HepG2 (cell line): ENCODE measurements at regions not wholly inside any gene's neighbourhood (a gene's known extent, or its start where the extent isn't known, plus 50 kb on each side); places are given as distances from the start of the nearest gene placed in this dataset.

Source experiments
- ATAC-seq: fragments of 200-7000 bp; cut with Tn5 transposase; 3 replicates; pipeline ENCODE4 v1.9.1; 2020; ENCODE audit warnings: mild to moderate bottlenecking, moderate library complexity
- BruUV-seq: library from RNA; stranded (reverse); fragments of 400-500 nt; replicated peaks from 2 replicates; lab custom pipeline; 2021; lab: Mats Ljungman, UMichigan
- CTCF ChIA-PET: fragments of 300-600 bp; formaldehyde crosslinking; extraction: SDS; loops from one replicate; lab custom pipeline; 2021; ENCODE audit warnings: low total read pairs, inconsistent platforms, low intra/inter-chr PET ratio; lab: Yijun Ruan, JAX
- POLR2A ChIA-PET: fragments of 350-600 bp; sonication (Branson Sonifier 250); formaldehyde crosslinking; loops from one replicate; lab custom pipeline; 2020; ENCODE audit warnings: antibody characterized with exemption, inconsistent platforms; lab: Yijun Ruan, JAX
- DNase-seq: peaks from one replicate; pipeline ENCODE4 v3.0.0-alpha.2; 2015; ENCODE audit warnings: low spot score
- FAIRE-seq: peaks from 3 replicates; lab custom pipeline; 2011; peaks lifted over from hg19 to GRCh38; lab: Jason Lieb, UNC
- H2AFZ ChIP-seq: one replicate; pipeline ENCODE4 v1.6.1; 2011; ENCODE audit warnings: low read length, inconsistent platforms
- H3K27ac ChIP-seq: fragments of 300-600 bp; 3 replicates; pipeline ENCODE4 v1.8.0; 2011; ENCODE audit warnings: mixed run types, mild to moderate bottlenecking, mixed read lengths, low read length, inconsistent platforms; ENCODE audit not compliant: insufficient read depth; ENCODE audit errors: extremely low read length
- H3K27me3 ChIP-seq, 2 experiments: fragments of 200-600 bp in 1 of 2; 2 replicates in 1 of 2; 3 replicates in 1 of 2; pipeline versions ENCODE4 v1.6.0 to v1.8.0; 2011; ENCODE audit warnings: low read length in 2 of 2, mild to moderate bottlenecking in 2 of 2, moderate library complexity in 2 of 2, inconsistent platforms in 1 of 2; ENCODE audit not compliant: insufficient read depth in 2 of 2, control insufficient read depth in 1 of 2
- H3K36me3 ChIP-seq, 2 experiments: fragments of 200-600 bp in 1 of 2; replicated peaks in 1 of 2; 2 replicates in 1 of 2; 3 replicates in 1 of 2; pipeline versions ENCODE4 v1.5.1 to v1.8.0; 2011; ENCODE audit warnings: low read length in 2 of 2, inconsistent platforms in 1 of 2; ENCODE audit not compliant: insufficient read depth in 2 of 2, control insufficient read depth in 1 of 2
- H3K4me1 ChIP-seq: 2 replicates; pipeline ENCODE4 v1.5.1; 2012; ENCODE audit warnings: low read length, inconsistent platforms; ENCODE audit not compliant: insufficient read depth
- H3K4me2 ChIP-seq: 2 replicates; pipeline ENCODE4 v1.6.0; 2011; ENCODE audit warnings: low read depth, low read length, inconsistent platforms
- H3K4me3 ChIP-seq, 3 experiments: fragments of 200-600 bp in 1 of 3; sonication (generic), shearing (Covaris generic) in 1 of 3; replicated peaks in 1 of 3; 2 replicates each; pipeline ENCODE4 v1.5.1; 2011 to 2016; ENCODE audit warnings: low read length in 3 of 3, inconsistent platforms in 2 of 3, low read depth in 2 of 3, mild to moderate bottlenecking in 2 of 3, control low read depth in 1 of 3, mixed read lengths in 1 of 3; ENCODE audit not compliant: insufficient read depth in 1 of 3
- H3K79me2 ChIP-seq: one replicate; pipeline ENCODE4 v1.6.1; 2011; ENCODE audit warnings: low read length, inconsistent platforms; ENCODE audit not compliant: insufficient read depth
- H3K9ac ChIP-seq: 2 replicates; pipeline ENCODE4 v1.6.0; 2011; ENCODE audit warnings: mild to moderate bottlenecking, low read depth, low read length, inconsistent platforms; ENCODE audit not compliant: insufficient read depth
- H3K9me3 ChIP-seq: 2 replicates; pipeline ENCODE4 v1.5.1; 2012; ENCODE audit warnings: mild to moderate bottlenecking, low read length
- H4K20me1 ChIP-seq: 2 replicates; pipeline ENCODE4 v1.6.0; 2011; ENCODE audit warnings: inconsistent platforms, mild to moderate bottlenecking, low read length, moderate library complexity; ENCODE audit not compliant: insufficient read depth
- CBX2 ChIP-seq, 2 experiments: fragments of 200-600 bp in 1 of 2; sonication (generic); formaldehyde crosslinking in 1 of 2; IDR thresholded peaks; 2 replicates each; pipeline versions ENCODE4 v1.7.0 to v1.8.1; 2018 to 2022; ENCODE audit warnings: low read depth in 2 of 2, low read length in 1 of 2, mild to moderate bottlenecking in 1 of 2, missing genetic modification reagents in 1 of 2
- CEBPG ChIP-seq: IDR thresholded peaks from 2 replicates; pipeline ENCODE4 v1.6.1; 2016
- MAZ ChIP-seq, 2 experiments: sonication (generic) in 1 of 2; formaldehyde crosslinking in 1 of 2; IDR thresholded peaks; 2 replicates each; pipeline versions ENCODE4 v1.5.0 to v1.6.1; 2012 to 2020; ENCODE audit warnings: low read depth in 2 of 2, mild to moderate bottlenecking in 2 of 2, borderline replicate concordance in 1 of 2, improper control_type of control experiment in 1 of 2, low read length in 1 of 2, missing genetic modification reagents in 1 of 2, moderate library complexity in 1 of 2
- POLR2G ChIP-seq: fragments of 200-400 bp; formaldehyde crosslinking; IDR thresholded peaks from 2 replicates; pipeline ENCODE4 v1.6.1; 2018; ENCODE audit warnings: mild to moderate bottlenecking, low read depth, low read length, moderate library complexity
- TSC22D2 ChIP-seq: sonication (generic); formaldehyde crosslinking; IDR thresholded peaks from 2 replicates; pipeline ENCODE4 v1.5.1; 2020; ENCODE audit warnings: missing genetic modification reagents, mild to moderate bottlenecking, borderline replicate concordance
- USF2 ChIP-seq, 2 experiments: sonication (generic) in 1 of 2; formaldehyde crosslinking in 1 of 2; IDR thresholded peaks; 2 replicates each; pipeline versions ENCODE4 v1.5.1 to v1.6.1; 2011 to 2020; ENCODE audit warnings: borderline replicate concordance in 1 of 2, low read depth in 1 of 2, low read length in 1 of 2, mild to moderate bottlenecking in 1 of 2, missing genetic modification reagents in 1 of 2, moderate library complexity in 1 of 2
- ZBTB3 ChIP-seq: sonication (generic); formaldehyde crosslinking; IDR thresholded peaks from 2 replicates; pipeline ENCODE4 v1.4.0; 2020; ENCODE audit warnings: low read depth, mild to moderate bottlenecking, moderate library complexity, missing genetic modification reagents, borderline replicate concordance
- ZNF382 ChIP-seq: sonication (generic); formaldehyde crosslinking; IDR thresholded peaks from 2 replicates; pipeline ENCODE4 v1.5.0; 2020; ENCODE audit warnings: missing genetic modification reagents, mild to moderate bottlenecking, borderline replicate concordance
- ZNF629 ChIP-seq: sonication (generic); formaldehyde crosslinking; conservative IDR thresholded peaks from 2 replicates; pipeline ENCODE4 v1.5.0; 2020; ENCODE audit warnings: missing genetic modification reagents
- ZNF768 ChIP-seq: sonication (generic); formaldehyde crosslinking; IDR thresholded peaks from 2 replicates; pipeline ENCODE4 v1.4.0; 2020; ENCODE audit warnings: missing genetic modification reagents
- WGBS: methylation state at CpG from one replicate; pipeline ENCODE4 v1.1.6; 2017; ENCODE audit warnings: low lambda C conversion rate; 5-methylcytosine and 5-hydroxymethylcytosine counted together
- in situ Hi-C: cut with HindIII; loops from 2 replicates; pipeline ENCODE4 v1.10.0; 2017; ENCODE audit warnings: low pct_unique_long_range_greater_than_20kb; ENCODE audit not compliant: extremely low pct_ligation_motif_present
- intact Hi-C: fragments of 100-400 bp; cut with micrococcal nuclease; formaldehyde crosslinking; loops from one replicate; pipeline ENCODE4 v1.10.0; 2022; ENCODE audit not compliant: unreplicated experiment
- TF ChIP-seq, protein P1 (sequence below): sonication (generic); formaldehyde crosslinking; IDR thresholded peaks from 2 replicates; pipeline ENCODE4 v1.5.1; 2020; ENCODE audit warnings: missing genetic modification reagents, mild to moderate bottlenecking, borderline replicate concordance
- TF ChIP-seq, protein P2 (sequence below): sonication (generic); formaldehyde crosslinking; IDR thresholded peaks from 2 replicates; pipeline ENCODE4 v1.5.0; 2020; ENCODE audit warnings: mild to moderate bottlenecking, missing genetic modification reagents

- POLR2A ChIA-PET: no interaction called here
- 2% methylated on average over 6 of the region's 6 CpGs for WGBS
Observed at GRCh38 chr5:2946315-2946714, 194.8 kb upstream of the IRX2 start.

More at GRCh38 chr5:2946315-2946714, 194.8 kb upstream of the IRX2 start:
- BruUV-seq: no TSS peak
- no peak overlapping the region for H3K4me3 ChIP-seq
- no peak overlapping the region for H2AFZ ChIP-seq
- CTCF ChIA-PET: no interaction called here
- H3K9ac ChIP-seq: no peak overlapping the region
- in situ Hi-C loops (no loop called here), intact Hi-C loops (no loop called here)
- no peaks in the 10 kb centered on the region for H4K20me1 ChIP-seq
- FAIRE-seq (no peak), DNase-seq (no peak), ATAC-seq (no peak)
- H3K27me3 ChIP-seq: no peaks in the 10 kb centered on the region
- H3K36me3 ChIP-seq: no peaks in the 10 kb centered on the region
- H3K79me2 ChIP-seq: no peaks in the 10 kb centered on the region
- H3K27ac ChIP-seq: no peak overlapping the region
- H3K4me1 ChIP-seq: no peaks in the 10 kb centered on the region
- no peak overlapping the region for H3K4me2 ChIP-seq
- no peaks in the 10 kb centered on the region for H3K9me3 ChIP-seq
- TF ChIP-seq USF2 (IDR thresholded peaks at IDR 0.05; ENCODE audit: low read depth, low read length) (no peak), USF2 (CRISPR knock-in tag; IDR thresholded peaks at IDR 0.05; ENCODE audit: borderline replicate concordance) (no peak), ZBTB3 (CRISPR knock-in tag) (no peak), ZNF768 (no peak), POLR2G (no peak), ZNF382 (CRISPR knock-in tag) (no peak), CBX2 (IDR thresholded peaks at IDR 0.05; ENCODE audit: low read depth, low read length) (no peak), CBX2 (CRISPR knock-in tag; IDR thresholded peaks at IDR 0.05; ENCODE audit: low read depth) (no peak), CEBPG (CRISPR knock-in tag) (no peak), TSC22D2 (CRISPR knock-in tag) (no peak), ZNF629 (CRISPR knock-in tag) (no peak), MAZ (IDR thresholded peaks at IDR 0.05; ENCODE audit: borderline replicate concordance, low read depth, low read length) (no peak), MAZ (CRISPR knock-in tag; IDR thresholded peaks at IDR 0.05; ENCODE audit: low read depth) (no peak)
- TF ChIP-seq, protein P1, sequence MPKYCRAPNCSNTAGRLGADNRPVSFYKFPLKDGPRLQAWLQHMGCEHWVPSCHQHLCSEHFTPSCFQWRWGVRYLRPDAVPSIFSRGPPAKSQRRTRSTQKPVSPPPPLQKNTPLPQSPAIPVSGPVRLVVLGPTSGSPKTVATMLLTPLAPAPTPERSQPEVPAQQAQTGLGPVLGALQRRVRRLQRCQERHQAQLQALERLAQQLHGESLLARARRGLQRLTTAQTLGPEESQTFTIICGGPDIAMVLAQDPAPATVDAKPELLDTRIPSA: no peak
- TF ChIP-seq, protein P2, sequence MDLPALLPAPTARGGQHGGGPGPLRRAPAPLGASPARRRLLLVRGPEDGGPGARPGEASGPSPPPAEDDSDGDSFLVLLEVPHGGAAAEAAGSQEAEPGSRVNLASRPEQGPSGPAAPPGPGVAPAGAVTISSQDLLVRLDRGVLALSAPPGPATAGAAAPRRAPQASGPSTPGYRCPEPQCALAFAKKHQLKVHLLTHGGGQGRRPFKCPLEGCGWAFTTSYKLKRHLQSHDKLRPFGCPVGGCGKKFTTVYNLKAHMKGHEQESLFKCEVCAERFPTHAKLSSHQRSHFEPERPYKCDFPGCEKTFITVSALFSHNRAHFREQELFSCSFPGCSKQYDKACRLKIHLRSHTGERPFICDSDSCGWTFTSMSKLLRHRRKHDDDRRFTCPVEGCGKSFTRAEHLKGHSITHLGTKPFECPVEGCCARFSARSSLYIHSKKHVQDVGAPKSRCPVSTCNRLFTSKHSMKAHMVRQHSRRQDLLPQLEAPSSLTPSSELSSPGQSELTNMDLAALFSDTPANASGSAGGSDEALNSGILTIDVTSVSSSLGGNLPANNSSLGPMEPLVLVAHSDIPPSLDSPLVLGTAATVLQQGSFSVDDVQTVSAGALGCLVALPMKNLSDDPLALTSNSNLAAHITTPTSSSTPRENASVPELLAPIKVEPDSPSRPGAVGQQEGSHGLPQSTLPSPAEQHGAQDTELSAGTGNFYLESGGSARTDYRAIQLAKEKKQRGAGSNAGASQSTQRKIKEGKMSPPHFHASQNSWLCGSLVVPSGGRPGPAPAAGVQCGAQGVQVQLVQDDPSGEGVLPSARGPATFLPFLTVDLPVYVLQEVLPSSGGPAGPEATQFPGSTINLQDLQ: no peak
